OCI-LY7 (cell line): ENCODE measurements at regions not wholly inside any gene's neighbourhood (a gene's known extent, or its start where the extent isn't known, plus 50 kb on each side); places are given as distances from the start of the nearest gene placed in this dataset.

Experiments used
- BruUV-seq: library from RNA; stranded (reverse); fragments of 400-500 nt; replicated peaks from 2 replicates; lab custom pipeline; 2021; lab: Mats Ljungman, UMichigan
- CTCF ChIA-PET: fragments of 300-600 bp; sonication (Branson Sonifier 250); formaldehyde crosslinking; loops from one replicate; lab custom pipeline; 2022; ENCODE audit warnings: antibody characterized with exemption; ENCODE audit not compliant: unreplicated experiment; lab: Charles Lee
- POLR2A ChIA-PET: fragments of 300-600 bp; sonication (Branson Sonifier 250); formaldehyde crosslinking; loops from one replicate; lab custom pipeline; 2022; ENCODE audit warnings: antibody characterized with exemption; lab: Charles Lee
- DNase-seq: peaks from one replicate; pipeline ENCODE4 v3.0.0-alpha.2; 2015; ENCODE audit warnings: low spot score
- H2AFZ ChIP-seq: fragments of 200-600 bp; sonication (generic), shearing (Covaris generic); 2 replicates; pipeline ENCODE4 v1.6.1; 2014; ENCODE audit warnings: mild to moderate bottlenecking, antibody characterized with exemption, low read length, moderate library complexity
- H3K27ac ChIP-seq: fragments of 200-600 bp; sonication (generic); 2 replicates; pipeline ENCODE4 v1.5.1; 2014; ENCODE audit warnings: mixed run types, low read depth, mild to moderate bottlenecking, moderate library complexity, low read length, inconsistent platforms; ENCODE audit not compliant: poor library complexity, severe bottlenecking
- H3K36me3 ChIP-seq: fragments of 200-600 bp; sonication (generic); 2 replicates; pipeline ENCODE4 v1.6.1; 2014; ENCODE audit warnings: mild to moderate bottlenecking, antibody characterized with exemption, low read length, moderate library complexity, mixed read lengths; ENCODE audit not compliant: insufficient read depth
- H3K4me1 ChIP-seq: fragments of 200-600 bp; sonication (generic); 2 replicates; pipeline ENCODE4 v1.5.1; 2014; ENCODE audit warnings: mild to moderate bottlenecking, low read length; ENCODE audit not compliant: insufficient read depth, poor library complexity, severe bottlenecking
- H3K4me2 ChIP-seq: fragments of 200-600 bp; sonication (generic); 2 replicates; pipeline ENCODE4 v1.6.1; 2014; ENCODE audit warnings: mild to moderate bottlenecking, low read length
- H3K4me3 ChIP-seq: fragments of 200-600 bp; sonication (generic); 2 replicates; pipeline ENCODE4 v1.5.1; 2014; ENCODE audit warnings: mild to moderate bottlenecking, low read depth, low read length; ENCODE audit not compliant: poor library complexity, severe bottlenecking
- H3K79me2 ChIP-seq: fragments of 200-600 bp; sonication (generic); 2 replicates; pipeline ENCODE4 v1.6.1; 2016; ENCODE audit warnings: low read depth, mild to moderate bottlenecking, low read length, moderate library complexity, mixed read lengths; ENCODE audit not compliant: insufficient read depth
- H3K9me2 ChIP-seq: fragments of 200-600 bp; sonication (generic); 2 replicates; pipeline ENCODE4 v1.6.1; 2016; ENCODE audit warnings: mild to moderate bottlenecking, low read length, mixed read lengths; ENCODE audit not compliant: insufficient read depth
- H3K9me3 ChIP-seq: fragments of 200-600 bp; sonication (generic); 2 replicates; pipeline ENCODE4 v1.6.1; 2014; ENCODE audit warnings: mild to moderate bottlenecking, mixed run types, low read length, mixed read lengths
- H4K20me1 ChIP-seq: fragments of 200-600 bp; sonication (generic); 2 replicates; pipeline ENCODE4 v1.6.1; 2014; ENCODE audit warnings: mild to moderate bottlenecking, antibody characterized with exemption, low read length, moderate library complexity, mixed read lengths; ENCODE audit not compliant: insufficient read depth
- CTCF ChIP-seq: fragments of 200-600 bp; sonication (generic); conservative IDR thresholded peaks from 2 replicates; pipeline ENCODE4 v1.5.1; 2014; ENCODE audit warnings: mild to moderate bottlenecking, antibody characterized with exemption, low read length, moderate library complexity, mixed read lengths
- EZH2phosphoT487 ChIP-seq: fragments of 200-600 bp; sonication (generic); IDR thresholded peaks from 2 replicates; pipeline ENCODE4 v1.6.1; 2018; ENCODE audit warnings: low read depth, borderline replicate concordance, mild to moderate bottlenecking, mixed run types, antibody characterized with exemption, low read length, moderate library complexity, mixed read lengths
- intact Hi-C: fragments of 100-400 bp; cut with micrococcal nuclease; formaldehyde crosslinking; loops from one replicate; pipeline ENCODE4 v1.10.0; 2022; ENCODE audit not compliant: unreplicated experiment

- TF ChIP-seq EZH2phosphoT487 = no peak
- no peak for TF ChIP-seq CTCF
- Histone ChIP-seq H2AFZ (no peak overlapping the region), H3K4me2 (no peak overlapping the region), H3K4me1 (no peaks in the 10 kb centered on the region), H3K4me3 (no peak overlapping the region), H3K79me2 (no peaks in the 10 kb centered on the region), H3K9me3 (no peaks in the 10 kb centered on the region), H3K9me2 (no peaks in the 10 kb centered on the region), H4K20me1 (no peaks in the 10 kb centered on the region), H3K27ac (no peak overlapping the region), H3K36me3 (no peaks in the 10 kb centered on the region)
- DNase-seq = no peak
- intact Hi-C loops = no loop called here
- ChIA-PET POLR2A (no interaction called here), CTCF (no interaction called here)
- BruUV-seq = no TSS peak
Measured at GRCh38 chr10:21161647-21162046, 264.5 kb upstream of the NEBL start.

DNA sequence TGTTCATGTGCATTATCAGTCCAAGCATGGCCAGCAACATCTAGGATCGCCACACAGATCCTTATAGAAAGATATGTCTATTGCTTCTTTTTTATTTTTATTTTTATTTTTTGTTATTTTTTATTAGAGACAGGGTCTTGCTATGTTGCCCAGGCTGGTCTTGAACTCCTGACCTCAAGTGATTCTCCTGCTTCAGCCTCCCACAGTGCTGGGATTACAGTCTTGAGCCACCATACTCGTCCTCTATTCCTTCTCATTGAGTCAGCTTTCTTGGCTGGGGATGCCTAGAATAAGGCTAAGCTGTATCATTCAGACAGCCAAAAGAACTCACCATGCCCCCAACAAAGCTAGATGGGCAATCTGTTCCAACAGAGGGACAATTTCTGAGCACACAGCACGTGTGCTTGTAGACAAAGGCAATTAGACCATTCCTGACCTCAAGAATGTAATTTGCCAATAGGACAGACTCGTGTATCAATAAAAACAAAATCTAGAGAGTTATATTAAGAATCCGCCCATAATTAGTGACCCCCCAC lies 264.0 kb upstream of the NEBL start:
- no peak overlapping the region for H3K4me2 ChIP-seq
- no peaks in the 10 kb centered on the region for H3K36me3 ChIP-seq
- H3K9me3 ChIP-seq = no peaks in the 10 kb centered on the region
- no peaks in the 10 kb centered on the region for H3K4me1 ChIP-seq
- H3K27ac ChIP-seq = no peak overlapping the region
- ChIA-PET POLR2A (no interaction called here), CTCF (no interaction called here)
- TF ChIP-seq CTCF = no peak
- TF ChIP-seq EZH2phosphoT487 = no peak
- DNase-seq = no peak
- no peak overlapping the region for H2AFZ ChIP-seq
- no peak overlapping the region for H3K4me3 ChIP-seq
- H3K9me2 ChIP-seq = no peaks in the 10 kb centered on the region
- intact Hi-C loops = no loop called here
- H4K20me1 ChIP-seq = no peaks in the 10 kb centered on the region
- no peaks in the 10 kb centered on the region for H3K79me2 ChIP-seq
- BruUV-seq = no TSS peak

DNA sequence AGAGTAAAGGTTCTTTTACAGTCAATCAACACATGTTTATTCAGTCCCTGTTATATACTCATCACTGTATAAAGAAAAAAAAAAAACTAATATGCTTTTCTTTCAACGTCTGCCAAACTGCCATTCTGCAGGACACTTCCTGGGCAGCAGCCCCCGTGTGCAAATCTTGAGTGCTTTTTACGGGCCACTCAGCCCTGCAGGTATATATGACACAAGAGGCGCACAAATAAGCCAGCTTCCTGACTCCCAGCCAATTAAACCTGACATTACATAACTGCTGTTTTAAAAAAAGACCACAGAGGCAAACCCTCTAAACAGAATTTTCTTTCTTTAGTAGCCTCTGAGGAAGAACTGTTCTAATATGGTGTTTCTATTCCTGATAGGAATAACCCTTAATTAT lies 263.0 kb upstream of the NEBL start:
- H3K79me2 ChIP-seq = no peaks in the 10 kb centered on the region
- no peak for DNase-seq
- H3K9me2 ChIP-seq = no peaks in the 10 kb centered on the region
- H3K9me3 ChIP-seq = no peaks in the 10 kb centered on the region
- H3K27ac ChIP-seq = no peak overlapping the region
- no peak for TF ChIP-seq CTCF
- TF ChIP-seq EZH2phosphoT487 = no peak
- H3K4me2 ChIP-seq = no peak overlapping the region
- no peak overlapping the region for H2AFZ ChIP-seq
- no peaks in the 10 kb centered on the region for H3K36me3 ChIP-seq
- H4K20me1 ChIP-seq = no peaks in the 10 kb centered on the region
- H3K4me1 ChIP-seq = no peaks in the 10 kb centered on the region
- ChIA-PET POLR2A (no interaction called here), CTCF (no interaction called here)
- BruUV-seq = no TSS peak
- intact Hi-C loops = no loop called here
- H3K4me3 ChIP-seq = no peak overlapping the region
